NCI-H524 (cell line): ENCODE measurements at regions not wholly inside any gene's neighbourhood (a gene's known extent, or its start where the extent isn't known, plus 50 kb on each side); places are given as distances from the start of the nearest gene placed in this dataset.

ENCODE experiments used
- DNase-seq, 2 experiments: peaks; one replicate each; lab custom pipeline; 2025; lab: John Stamatoyannopoulos, UW

GRCh38 chr14:76926521-76927251, 100.5 kb downstream of the LRRC74A start:
- peak; percentile 53 to 76 for DNase-seq

DNA sequence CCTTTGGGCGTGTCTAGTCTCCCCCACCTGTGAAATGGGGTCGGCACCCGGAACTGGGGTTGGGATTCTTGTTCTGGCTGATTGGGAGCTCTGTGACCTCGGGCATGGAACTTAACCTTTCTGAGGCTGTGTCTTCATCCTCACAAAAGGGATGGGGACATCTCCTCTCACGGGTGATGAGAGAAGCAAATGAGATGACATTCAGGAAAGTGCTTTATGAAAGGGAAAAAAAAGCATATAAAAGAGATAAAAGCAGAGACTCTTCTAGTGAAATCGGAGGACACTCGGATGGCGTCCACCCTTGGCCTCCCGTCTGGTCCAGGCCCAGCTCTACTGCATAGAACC, 98.9 kb downstream of the LRRC74A start:
- no peak for DNase-seq

- peak; percentile 99 for DNase-seq
Measured at GRCh38 chr14:76924371-76925096, 98.3 kb downstream of the LRRC74A start.

DNA sequence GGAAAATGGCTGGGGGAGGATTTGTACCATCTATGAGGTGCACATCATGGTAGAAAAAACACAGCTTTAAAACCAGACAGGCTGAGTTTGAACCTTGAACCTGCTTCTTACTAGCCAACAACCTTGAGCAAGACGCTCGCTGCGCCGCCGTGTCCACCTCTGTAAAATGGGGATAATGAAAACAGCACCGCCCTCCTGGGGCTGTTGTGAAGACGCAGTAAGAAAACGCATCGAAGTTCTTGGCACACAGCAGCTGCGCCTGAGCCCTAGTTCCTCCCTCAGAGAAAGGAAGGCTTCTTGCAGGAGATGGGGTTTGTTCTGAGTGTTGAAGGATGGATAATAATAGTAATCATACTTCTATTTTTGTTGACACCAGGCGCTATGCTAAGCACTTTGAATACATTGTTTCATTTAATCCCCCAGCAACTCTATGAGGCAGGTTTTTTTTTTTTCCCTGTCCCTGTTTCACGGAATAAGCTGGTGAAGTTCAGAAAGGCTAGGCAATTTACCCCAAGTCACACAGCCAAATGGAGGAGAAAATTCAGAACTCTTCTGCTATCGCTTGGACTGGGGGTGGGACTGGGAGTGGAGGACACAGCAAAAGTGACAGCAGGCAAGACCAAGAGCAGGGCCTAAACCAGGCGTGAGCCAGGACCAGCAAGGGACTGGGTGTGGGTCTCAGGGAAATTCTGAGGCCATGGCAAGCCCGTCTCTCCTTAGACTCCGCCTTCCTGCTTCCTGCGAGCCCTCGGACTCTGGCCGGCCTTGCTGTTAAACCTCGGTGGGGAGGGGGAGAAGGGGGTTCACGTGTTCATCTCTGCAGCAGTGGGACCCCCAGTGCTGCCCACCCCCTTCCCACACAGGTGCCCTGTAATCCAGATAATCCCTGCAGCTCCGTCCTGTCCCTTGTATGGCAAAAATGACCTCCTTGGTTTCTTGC, 97.5 kb downstream of the LRRC74A start:
- no peak for DNase-seq

GRCh38 chr14:76922584-76922983, 96.4 kb downstream of the LRRC74A start:
- DNase-seq = no peak

- DNase-seq = no peak
Measured at GRCh38 chr14:76922092-76922491, 95.9 kb downstream of the LRRC74A start.

DNA sequence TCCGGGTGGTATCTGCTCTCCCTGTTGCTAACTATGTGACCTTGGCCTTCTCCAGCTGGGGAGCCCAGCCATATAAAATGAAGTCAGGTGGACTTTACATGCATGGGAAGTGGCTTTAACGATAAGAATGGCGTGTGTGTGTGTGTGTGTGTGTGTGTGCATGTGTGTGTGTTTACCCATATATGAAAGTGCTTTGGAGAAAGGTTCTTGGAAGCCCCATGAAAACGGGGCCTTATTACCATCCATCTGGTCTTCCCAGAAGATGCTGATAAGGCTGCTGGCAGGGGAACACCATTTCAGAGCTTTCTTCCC, 94.8 kb downstream of the LRRC74A start:
- DNase-seq = no peak

- DNase-seq = peak; percentile 100
Measured at GRCh38 chr14:76920331-76921087, 94.3 kb downstream of the LRRC74A start.

GRCh38 chr14:76919431-76920330, 93.5 kb downstream of the LRRC74A start:
- DNase-seq = peak; percentile 99 to 100
